ENCODE measurements at regions not wholly inside any gene's neighbourhood (a gene's known extent, or its start where the extent isn't known, plus 50 kb on each side); places are given as distances from the start of the nearest gene placed in this dataset.

DNA sequence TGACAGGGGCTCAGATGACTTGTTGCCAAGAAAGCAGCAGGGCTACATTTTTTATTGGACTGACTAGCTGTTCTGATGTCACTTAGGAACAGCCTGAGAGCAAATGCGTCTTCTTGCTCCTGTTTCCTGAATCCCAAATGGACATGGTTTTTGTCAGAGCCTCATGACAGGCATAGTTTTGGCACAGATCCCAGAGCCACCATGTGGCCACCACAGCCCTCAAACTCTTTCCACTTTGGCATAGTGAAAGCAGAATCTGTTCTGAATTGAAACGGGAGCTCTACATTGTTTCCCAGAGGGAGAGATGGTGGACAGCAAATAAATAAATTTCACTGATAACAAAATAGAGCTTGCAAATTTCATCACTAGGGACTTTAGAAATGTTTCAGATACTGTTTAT is 222.2 kb downstream of the C11orf87 start:
- no peak for DNase-seq (ENCODE audit: low read depth)
- Mint-ChIP-seq H3K4me1 (ENCODE audit: low read depth, unreplicated experiment) (no peaks in the 10 kb centered on the region), H3K36me3 (ENCODE audit: low read depth, unreplicated experiment) (no peaks in the 10 kb centered on the region), H3K4me3 (ENCODE audit: unreplicated experiment) (no peak overlapping the region), H3K27me3 (ENCODE audit: low read depth, unreplicated experiment) (peaks cover 5% of the 10 kb centered on the region), H3K27ac (ENCODE audit: unreplicated experiment) (no peak overlapping the region), H3K9me3 (ENCODE audit: unreplicated experiment) (no peaks in the 10 kb centered on the region)
- TF ChIP-seq, protein P1, sequence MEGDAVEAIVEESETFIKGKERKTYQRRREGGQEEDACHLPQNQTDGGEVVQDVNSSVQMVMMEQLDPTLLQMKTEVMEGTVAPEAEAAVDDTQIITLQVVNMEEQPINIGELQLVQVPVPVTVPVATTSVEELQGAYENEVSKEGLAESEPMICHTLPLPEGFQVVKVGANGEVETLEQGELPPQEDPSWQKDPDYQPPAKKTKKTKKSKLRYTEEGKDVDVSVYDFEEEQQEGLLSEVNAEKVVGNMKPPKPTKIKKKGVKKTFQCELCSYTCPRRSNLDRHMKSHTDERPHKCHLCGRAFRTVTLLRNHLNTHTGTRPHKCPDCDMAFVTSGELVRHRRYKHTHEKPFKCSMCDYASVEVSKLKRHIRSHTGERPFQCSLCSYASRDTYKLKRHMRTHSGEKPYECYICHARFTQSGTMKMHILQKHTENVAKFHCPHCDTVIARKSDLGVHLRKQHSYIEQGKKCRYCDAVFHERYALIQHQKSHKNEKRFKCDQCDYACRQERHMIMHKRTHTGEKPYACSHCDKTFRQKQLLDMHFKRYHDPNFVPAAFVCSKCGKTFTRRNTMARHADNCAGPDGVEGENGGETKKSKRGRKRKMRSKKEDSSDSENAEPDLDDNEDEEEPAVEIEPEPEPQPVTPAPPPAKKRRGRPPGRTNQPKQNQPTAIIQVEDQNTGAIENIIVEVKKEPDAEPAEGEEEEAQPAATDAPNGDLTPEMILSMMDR (IDR thresholded peaks at IDR 0.05; ENCODE audit: insufficient read depth, low read depth, low read length): no peak
- no peak for TF ChIP-seq EZH2 (IDR thresholded peaks at IDR 0.05; ENCODE audit: insufficient read depth, low read length)
- Histone ChIP-seq H2AFZ (ENCODE audit: low read depth, low read length) (no peak overlapping the region), H3K4me1 (ENCODE audit: insufficient read depth, low read length) (no peaks in the 10 kb centered on the region), H3K4me3 (ENCODE audit: insufficient read depth, low read depth, low read length) (no peak overlapping the region), H4K20me1 (ENCODE audit: insufficient read depth, low read length) (no peaks in the 10 kb centered on the region), H3K27me3 (ENCODE audit: insufficient read depth, low read length) (no peaks in the 10 kb centered on the region), H3K4me2 (ENCODE audit: low read length) (no peak overlapping the region), H3K79me2 (ENCODE audit: insufficient read depth, low read length) (no peaks in the 10 kb centered on the region), H3K9me3 (ENCODE audit: insufficient read depth, low read depth, low read length) (no peaks in the 10 kb centered on the region), H3K36me3 (ENCODE audit: insufficient read depth, low read length) (no peaks in the 10 kb centered on the region), H3K9ac (ENCODE audit: low read length) (no peak overlapping the region), H3K27ac (ENCODE audit: low read depth, low read length) (no peak overlapping the region)
- FAIRE-seq: no peak

DNA sequence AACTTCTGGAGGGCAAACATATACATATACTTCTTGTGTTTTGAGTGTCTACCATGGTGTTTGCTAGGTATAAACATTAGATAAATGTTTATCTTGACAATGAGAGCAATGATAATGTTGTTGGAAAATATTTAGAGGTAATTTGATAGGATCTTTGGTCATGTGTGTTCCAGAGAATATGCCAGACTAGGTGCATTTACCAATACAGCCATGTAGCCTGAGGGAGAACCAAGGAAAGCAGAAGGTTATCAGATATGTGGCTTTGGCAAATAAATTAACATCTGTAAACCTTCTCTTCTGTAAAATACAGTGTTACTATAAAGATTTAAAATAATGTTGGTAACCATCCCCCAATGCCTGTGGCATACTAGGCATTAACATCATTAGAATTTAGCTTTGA is 226.8 kb downstream of the C11orf87 start:
- peaks cover 3% of the 10 kb centered on the region for H3K27me3 Mint-ChIP-seq (ENCODE audit: low read depth, unreplicated experiment)
- H3K9me3 Mint-ChIP-seq (ENCODE audit: unreplicated experiment): no peaks in the 10 kb centered on the region
- no peak overlapping the region for H3K4me3 Mint-ChIP-seq (ENCODE audit: unreplicated experiment)
- H3K36me3 Mint-ChIP-seq (ENCODE audit: low read depth, unreplicated experiment): no peaks in the 10 kb centered on the region
- H3K4me2 ChIP-seq (ENCODE audit: low read length): no peak overlapping the region
- no peaks in the 10 kb centered on the region for H3K9me3 ChIP-seq (ENCODE audit: insufficient read depth, low read depth, low read length)
- no peaks in the 10 kb centered on the region for H3K4me1 ChIP-seq (ENCODE audit: insufficient read depth, low read length)
- H3K4me3 ChIP-seq (ENCODE audit: insufficient read depth, low read depth, low read length): no peak overlapping the region
- no peaks in the 10 kb centered on the region for H3K27me3 ChIP-seq (ENCODE audit: insufficient read depth, low read length)
- no peaks in the 10 kb centered on the region for H3K4me1 Mint-ChIP-seq (ENCODE audit: low read depth, unreplicated experiment)
- H3K36me3 ChIP-seq (ENCODE audit: insufficient read depth, low read length): no peaks in the 10 kb centered on the region
- no peak overlapping the region for H3K27ac ChIP-seq (ENCODE audit: low read depth, low read length)
- H2AFZ ChIP-seq (ENCODE audit: low read depth, low read length): no peak overlapping the region
- no peaks in the 10 kb centered on the region for H4K20me1 ChIP-seq (ENCODE audit: insufficient read depth, low read length)
- H3K79me2 ChIP-seq (ENCODE audit: insufficient read depth, low read length): no peaks in the 10 kb centered on the region
- DNase-seq (ENCODE audit: low read depth) (no peak), FAIRE-seq (no peak)
- no peak for TF ChIP-seq EZH2 (IDR thresholded peaks at IDR 0.05; ENCODE audit: insufficient read depth, low read length)
- TF ChIP-seq, protein P1 (IDR thresholded peaks at IDR 0.05; ENCODE audit: insufficient read depth, low read depth, low read length): no peak
- H3K27ac Mint-ChIP-seq (ENCODE audit: unreplicated experiment): no peak overlapping the region
- H3K9ac ChIP-seq (ENCODE audit: low read length): no peak overlapping the region

DNA sequence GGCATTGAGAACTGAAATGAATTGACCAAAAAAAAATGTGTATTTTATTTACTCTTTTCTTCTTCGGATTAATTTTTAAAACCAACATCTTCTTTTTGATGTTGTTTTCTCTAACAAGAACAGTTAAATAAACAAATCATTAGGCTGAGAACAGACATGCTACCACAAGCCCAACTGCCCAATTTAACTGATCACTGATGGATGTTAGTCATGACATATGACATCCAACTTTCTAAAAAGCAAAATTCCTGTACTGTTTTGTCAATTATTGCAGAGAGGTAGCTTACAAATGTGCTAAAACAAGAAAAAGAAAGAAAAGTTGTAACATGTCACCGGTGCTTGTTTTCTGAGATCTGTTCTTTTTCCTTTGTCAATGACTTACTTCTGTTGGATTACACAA is 232.1 kb downstream of the C11orf87 start:
- FAIRE-seq: peak; percentile 34
- no peaks in the 10 kb centered on the region for H3K9me3 Mint-ChIP-seq (ENCODE audit: unreplicated experiment)

More for the DNA sequence above, 232.1 kb downstream of the C11orf87 start:
- Histone ChIP-seq H4K20me1 (ENCODE audit: insufficient read depth, low read length) (no peaks in the 10 kb centered on the region), H3K79me2 (ENCODE audit: insufficient read depth, low read length) (no peaks in the 10 kb centered on the region), H3K9me3 (ENCODE audit: insufficient read depth, low read depth, low read length) (no peaks in the 10 kb centered on the region), H2AFZ (ENCODE audit: low read depth, low read length) (no peak overlapping the region), H3K36me3 (ENCODE audit: insufficient read depth, low read length) (no peaks in the 10 kb centered on the region), H3K4me3 (ENCODE audit: insufficient read depth, low read depth, low read length) (no peak overlapping the region), H3K27me3 (ENCODE audit: insufficient read depth, low read length) (no peaks in the 10 kb centered on the region), H3K9ac (ENCODE audit: low read length) (no peak overlapping the region), H3K27ac (ENCODE audit: low read depth, low read length) (no peak overlapping the region), H3K4me1 (ENCODE audit: insufficient read depth, low read length) (no peaks in the 10 kb centered on the region), H3K4me2 (ENCODE audit: low read length) (no peak overlapping the region)
- peaks cover 5% of the 10 kb centered on the region for H3K27me3 Mint-ChIP-seq (ENCODE audit: low read depth, unreplicated experiment)
- H3K27ac Mint-ChIP-seq (ENCODE audit: unreplicated experiment): no peak overlapping the region
- no peaks in the 10 kb centered on the region for H3K36me3 Mint-ChIP-seq (ENCODE audit: low read depth, unreplicated experiment)
- no peak for TF ChIP-seq EZH2 (IDR thresholded peaks at IDR 0.05; ENCODE audit: insufficient read depth, low read length)
- TF ChIP-seq, protein P1 (IDR thresholded peaks at IDR 0.05; ENCODE audit: insufficient read depth, low read depth, low read length): no peak
- H3K4me1 Mint-ChIP-seq (ENCODE audit: low read depth, unreplicated experiment): no peaks in the 10 kb centered on the region
- H3K4me3 Mint-ChIP-seq (ENCODE audit: unreplicated experiment): no peak overlapping the region
- DNase-seq (ENCODE audit: low read depth): no peak
